ENCODE measurements at regions not wholly inside any gene's neighbourhood (a gene's known extent, or its start where the extent isn't known, plus 50 kb on each side); places are given as distances from the start of the nearest gene placed in this dataset.
A peak's percentile ranks its signal among the peaks of the same experiment; 100 is the strongest.

DNA sequence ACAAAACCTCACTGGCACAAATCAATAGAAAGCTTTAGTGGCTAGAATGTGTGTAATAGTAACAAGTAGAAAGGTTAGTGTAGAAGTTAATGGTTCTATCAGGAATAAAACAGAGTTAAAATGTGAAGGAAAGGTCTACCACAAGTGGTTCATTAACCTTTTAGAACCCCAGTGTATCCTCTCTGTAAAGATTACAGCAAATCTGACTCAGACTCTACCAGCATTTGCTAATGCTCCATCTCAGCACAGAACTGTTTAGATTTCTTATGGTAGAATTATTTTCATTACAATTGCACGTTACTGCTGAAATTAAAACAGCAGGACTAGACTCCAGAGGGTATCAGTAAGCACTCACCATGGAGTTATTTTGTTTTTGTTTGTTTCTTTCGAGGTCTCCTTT, 609.0 kb upstream of the LMO3 start:
- DNase-seq (ENCODE audit: insufficient read length, low spot score) (no peak), FAIRE-seq (no peak)
- no peak for TF ChIP-seq CTCF (IDR thresholded peaks at IDR 0.05; ENCODE audit: insufficient read depth, missing control alignments)

DNA sequence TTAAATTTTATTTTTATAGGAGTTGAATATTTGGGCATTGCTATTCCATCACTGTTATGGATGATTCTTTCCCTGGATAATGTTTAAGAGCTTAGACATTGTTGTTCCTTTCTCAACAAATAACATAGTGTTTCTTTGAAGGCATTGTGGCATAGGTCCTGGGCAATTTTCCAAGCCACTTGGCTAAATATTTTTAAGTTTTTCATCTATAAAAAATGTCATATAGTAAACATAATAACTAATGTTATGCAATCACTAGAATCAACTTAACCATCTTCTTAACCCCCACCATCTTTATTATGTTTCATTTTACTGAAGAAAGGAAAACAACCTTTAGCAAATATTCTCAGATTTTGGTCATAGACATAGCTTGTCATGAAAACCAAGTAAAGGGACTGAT, 600.6 kb upstream of the LMO3 start:
- DNase-seq (ENCODE audit: insufficient read length, low spot score) (no peak), FAIRE-seq (no peak)
- TF ChIP-seq CTCF (IDR thresholded peaks at IDR 0.05; ENCODE audit: insufficient read depth, missing control alignments) = no peak

- FAIRE-seq = no peak
- DNase-seq (ENCODE audit: insufficient read length, low spot score) = no peak
- no peak for TF ChIP-seq CTCF (IDR thresholded peaks at IDR 0.05; ENCODE audit: insufficient read depth, missing control alignments)
Measured at GRCh38 chr12:17204289-17205054, 598.5 kb upstream of the LMO3 start.

DNA sequence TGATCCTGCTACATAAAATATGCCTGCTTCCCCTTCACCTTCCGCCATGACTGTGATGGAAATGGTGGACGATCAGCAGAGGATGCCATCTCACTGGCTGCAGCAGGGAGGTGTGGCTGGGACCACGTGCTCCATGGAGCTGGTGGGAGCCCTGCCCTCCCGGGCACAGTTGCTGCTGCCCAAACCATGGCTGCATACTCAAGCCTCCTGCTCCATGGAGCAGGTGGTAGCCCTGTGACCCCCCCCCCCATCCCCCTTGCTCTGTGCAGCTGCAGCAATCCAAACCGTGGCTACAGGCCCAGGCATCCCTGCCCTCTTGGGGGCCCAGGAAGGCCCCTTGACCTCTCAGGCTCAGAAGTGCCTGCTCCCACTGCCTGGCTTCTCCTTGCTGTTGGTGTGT, 597.5 kb upstream of the LMO3 start:
- no peak for TF ChIP-seq CTCF (IDR thresholded peaks at IDR 0.05; ENCODE audit: insufficient read depth, missing control alignments)
- DNase-seq (ENCODE audit: insufficient read length, low spot score) (no peak), FAIRE-seq (no peak)

DNA sequence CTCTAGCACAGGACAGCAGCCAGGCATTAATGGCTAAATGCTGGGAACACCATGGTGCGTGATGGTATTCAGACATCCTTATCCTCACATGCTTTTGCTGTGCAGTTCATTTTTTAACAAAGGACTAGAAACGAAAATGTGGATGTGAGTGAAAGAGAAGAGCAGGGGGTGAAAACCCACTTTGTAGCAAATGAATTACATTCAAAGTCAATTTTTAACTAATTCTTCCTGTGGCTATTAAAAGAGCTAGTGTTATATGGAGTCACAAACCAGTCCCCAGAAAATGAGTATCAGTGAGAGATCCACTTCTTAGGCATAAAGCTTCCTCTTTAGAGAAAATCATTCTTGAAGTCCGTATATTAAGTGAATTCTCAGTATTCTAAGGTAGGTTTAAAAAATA, 592.0 kb upstream of the LMO3 start:
- TF ChIP-seq CTCF (IDR thresholded peaks at IDR 0.05; ENCODE audit: insufficient read depth, missing control alignments) = no peak
- FAIRE-seq = no peak
- DNase-seq (ENCODE audit: insufficient read length, low spot score) = no peak

DNA sequence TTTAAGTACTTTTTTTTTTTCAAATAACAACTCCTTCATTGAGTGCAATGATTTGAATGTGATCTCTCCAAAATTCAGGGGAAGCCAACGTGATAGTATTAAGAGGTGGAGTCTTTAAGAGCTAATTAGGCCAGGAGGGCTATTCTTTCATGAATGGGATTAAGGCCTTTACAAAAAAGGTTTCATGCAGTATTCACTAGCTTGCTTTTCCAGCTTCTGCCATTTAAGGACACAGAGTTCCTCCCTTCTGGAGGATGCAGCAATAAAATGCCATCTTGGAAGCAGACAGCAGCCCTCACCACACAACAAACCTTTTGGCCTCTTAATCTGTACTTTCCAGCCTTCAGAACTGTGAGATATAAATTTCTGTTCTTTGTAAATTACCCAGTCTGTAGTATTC, 586.8 kb upstream of the LMO3 start:
- no peak for TF ChIP-seq CTCF (IDR thresholded peaks at IDR 0.05; ENCODE audit: insufficient read depth, missing control alignments)
- FAIRE-seq = no peak

DNA sequence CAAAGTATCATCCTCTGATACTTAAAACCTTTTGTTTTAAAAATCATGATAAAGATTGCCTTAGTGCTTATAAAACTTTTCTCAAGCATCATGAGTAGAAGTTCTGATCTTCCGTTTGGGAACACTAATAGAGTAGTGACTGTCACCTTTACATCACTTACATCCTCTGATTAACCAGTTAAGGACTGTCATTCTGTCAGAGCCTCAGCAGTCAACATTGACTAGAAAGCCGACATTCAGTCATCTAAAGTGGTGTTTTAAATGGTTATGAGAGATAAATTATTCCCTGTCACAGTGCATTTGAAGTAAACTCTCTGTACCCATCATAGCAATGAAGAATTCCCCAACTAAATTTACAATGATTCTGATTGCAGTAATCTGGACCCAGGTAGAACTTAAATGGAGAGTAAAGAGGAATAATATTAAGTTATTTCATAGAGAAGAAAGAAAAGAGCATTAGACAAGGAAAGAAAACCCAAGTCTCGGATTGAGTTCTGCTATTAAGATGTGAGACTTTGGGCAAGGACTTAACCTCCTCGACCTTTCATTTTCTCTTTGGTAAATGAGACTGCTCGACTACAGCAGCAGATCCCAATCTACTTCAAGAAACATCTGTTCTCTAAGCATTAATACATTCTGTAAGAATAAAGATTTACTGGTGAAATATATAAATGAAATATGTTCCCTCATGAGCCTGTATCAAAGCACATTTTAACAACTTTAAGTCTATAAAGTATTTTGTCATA, 563.9 kb upstream of the LMO3 start:
- no peak for DNase-seq (ENCODE audit: insufficient read length, low spot score)
- no peak for TF ChIP-seq CTCF (IDR thresholded peaks at IDR 0.05; ENCODE audit: insufficient read depth, missing control alignments)
- peak; percentile 29 for FAIRE-seq

More for the DNA sequence above, 586.8 kb upstream of the LMO3 start:
- DNase-seq (ENCODE audit: insufficient read length, low spot score) = no peak

Data from D721Med (cell line).